HG02938 (cell line): ENCODE measurements at regions not wholly inside any gene's neighbourhood (a gene's known extent, or its start where the extent isn't known, plus 50 kb on each side); places are given as distances from the start of the nearest gene placed in this dataset.

Source experiments
- ATAC-seq: cut with Tn5 transposase; IDR thresholded peaks from one replicate; pipeline ENCODE4 v1.9.1; 2021; ENCODE audit warnings: mild to moderate bottlenecking, moderate library complexity; ENCODE audit not compliant: unreplicated experiment

- ATAC-seq, result no peak
Measured at GRCh38 chr11:26204839-26205238, 127.1 kb upstream of the ANO3 start.

GRCh38 chr11:26219183-26220117, 112.5 kb upstream of the ANO3 start:
- ATAC-seq, result no peak

- ATAC-seq, result no peak
Measured at GRCh38 chr11:26225646-26226045, 106.3 kb upstream of the ANO3 start.

DNA sequence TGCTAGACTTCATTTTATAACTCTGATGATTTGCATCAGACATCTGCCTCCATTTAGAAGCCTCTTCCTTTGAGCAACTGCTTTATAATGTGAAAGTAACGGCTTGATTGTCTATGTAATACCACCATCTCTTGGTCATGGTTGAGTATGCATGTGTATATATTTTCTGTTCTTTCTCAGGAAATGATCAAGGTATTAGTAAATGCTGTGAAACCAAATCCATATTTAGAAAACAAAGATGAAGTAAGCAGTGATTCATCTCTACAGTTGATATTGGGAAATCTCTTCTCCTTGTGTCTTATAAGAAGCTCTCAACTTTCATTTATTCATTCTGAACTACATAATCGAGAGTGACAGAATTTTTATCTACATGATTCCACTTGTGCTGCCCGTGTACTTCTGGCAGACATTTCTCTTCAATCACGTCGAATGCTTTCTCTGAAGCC, 104.6 kb upstream of the ANO3 start:
- ATAC-seq, result peak; percentile 95

GRCh38 chr11:26227883-26228502, 103.9 kb upstream of the ANO3 start:
- ATAC-seq, result no peak

GRCh38 chr11:26228778-26229177, 103.2 kb upstream of the ANO3 start:
- ATAC-seq, result no peak

DNA sequence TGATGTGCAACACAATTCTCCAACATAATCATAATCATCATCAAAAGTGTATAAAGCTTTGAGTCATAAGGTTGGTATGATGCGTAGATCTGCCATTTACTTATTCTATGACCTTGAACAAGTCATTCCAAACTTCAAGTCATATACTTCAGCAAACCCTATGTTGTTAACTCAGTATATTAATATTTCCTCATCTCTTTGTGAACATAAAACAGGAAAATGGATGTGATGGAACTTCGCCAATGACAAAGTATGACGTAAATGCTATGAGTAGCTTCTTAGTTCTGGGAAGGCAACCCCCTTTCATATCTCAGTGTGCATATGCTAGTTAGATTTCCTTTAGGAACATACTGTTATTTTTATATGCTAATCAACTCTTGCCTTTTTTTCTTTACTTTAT, 102.7 kb upstream of the ANO3 start:
- ATAC-seq, result no peak

GRCh38 chr11:26229981-26230380, 101.9 kb upstream of the ANO3 start:
- no peak for ATAC-seq

DNA sequence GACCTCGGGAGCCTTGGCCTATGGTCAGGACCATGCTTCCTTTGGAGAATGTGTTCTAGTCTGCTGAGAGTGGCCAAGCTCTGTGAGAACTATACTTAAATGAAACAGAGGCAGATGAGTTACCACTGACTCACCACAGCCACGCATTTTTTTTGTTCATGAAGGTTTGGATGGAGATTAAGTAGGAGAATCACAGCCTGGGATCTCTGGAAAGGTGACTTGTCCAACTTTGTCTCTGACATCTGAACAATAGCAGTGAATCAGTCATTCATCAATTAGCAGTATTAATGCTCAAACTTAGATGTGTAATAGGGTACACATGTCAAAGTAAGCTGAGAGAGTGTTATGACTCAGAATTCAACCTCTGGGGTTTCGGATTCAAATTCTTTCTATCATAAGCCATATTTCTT, 100.7 kb upstream of the ANO3 start:
- ATAC-seq, result no peak

DNA sequence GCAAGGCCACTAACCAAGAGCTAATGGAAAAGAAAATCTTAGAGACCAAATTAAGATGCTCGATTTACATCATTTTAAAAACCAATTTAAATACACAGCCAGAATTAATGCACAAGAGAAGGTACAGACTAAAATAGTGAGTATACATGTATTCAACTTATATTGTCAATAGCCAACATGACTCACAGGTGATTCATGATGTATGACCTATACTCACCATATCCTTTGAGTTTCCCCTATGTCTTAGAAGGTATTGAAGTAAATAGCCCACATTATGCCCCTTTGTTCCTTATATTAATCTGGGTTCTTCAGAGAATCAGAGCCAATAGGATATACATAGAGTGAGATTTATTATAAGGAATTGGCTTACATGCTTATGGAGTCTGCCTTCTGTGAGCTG, 97.5 kb upstream of the ANO3 start:
- no peak for ATAC-seq

- ATAC-seq, result no peak
Measured at GRCh38 chr11:26243426-26243825, 88.5 kb upstream of the ANO3 start.

GRCh38 chr11:26244207-26244606, 87.7 kb upstream of the ANO3 start:
- no peak for ATAC-seq

GRCh38 chr11:26245046-26245445, 86.9 kb upstream of the ANO3 start:
- no peak for ATAC-seq

- ATAC-seq, result no peak
Measured at GRCh38 chr11:26247340-26247739, 84.6 kb upstream of the ANO3 start.

DNA sequence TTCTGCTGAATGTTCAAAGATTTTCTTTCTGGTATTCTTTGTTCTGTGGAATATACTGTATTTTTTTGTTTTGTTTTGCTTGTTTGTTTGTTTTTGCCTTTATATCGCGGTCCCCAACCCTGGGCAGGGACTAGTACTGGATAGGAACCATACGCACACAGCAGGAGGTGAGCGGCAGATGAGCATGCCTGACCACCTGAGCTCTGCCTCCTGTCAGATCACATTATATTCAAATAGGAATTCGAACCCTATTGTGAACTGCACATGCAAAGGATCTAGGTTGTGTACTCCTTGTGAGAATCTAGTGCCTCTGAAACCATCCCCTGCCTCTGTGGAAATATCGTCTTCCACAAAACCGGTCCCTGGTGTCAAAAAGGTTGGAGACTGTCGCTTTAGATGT, 83.3 kb upstream of the ANO3 start:
- no peak for ATAC-seq

- no peak for ATAC-seq
Measured at GRCh38 chr11:26254378-26254777, 77.6 kb upstream of the ANO3 start.

GRCh38 chr11:26263769-26264168, 68.2 kb upstream of the ANO3 start:
- no peak for ATAC-seq

- ATAC-seq, result no peak
Measured at GRCh38 chr11:26264266-26264665, 67.7 kb upstream of the ANO3 start.

GRCh38 chr11:26268980-26269660, 62.8 kb upstream of the ANO3 start:
- no peak for ATAC-seq

DNA sequence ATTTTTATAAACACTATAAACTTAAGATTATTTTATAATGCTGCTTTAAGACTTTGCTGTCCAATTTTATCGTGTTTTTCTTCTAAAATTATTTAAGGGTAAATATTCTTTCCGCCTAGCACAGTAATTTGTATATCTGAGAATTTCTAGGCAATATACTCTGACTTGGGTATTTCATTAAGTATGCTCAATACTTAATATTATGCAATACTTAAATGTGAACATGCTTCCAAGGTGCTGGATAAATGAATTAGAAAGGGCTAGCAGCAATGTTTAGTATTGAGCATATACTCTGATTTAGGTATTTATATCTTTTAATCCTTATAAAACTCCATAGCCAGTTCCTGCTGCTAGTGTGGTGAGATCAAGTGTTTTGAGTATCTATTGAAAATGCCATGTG, 60.3 kb upstream of the ANO3 start:
- ATAC-seq, result no peak

DNA sequence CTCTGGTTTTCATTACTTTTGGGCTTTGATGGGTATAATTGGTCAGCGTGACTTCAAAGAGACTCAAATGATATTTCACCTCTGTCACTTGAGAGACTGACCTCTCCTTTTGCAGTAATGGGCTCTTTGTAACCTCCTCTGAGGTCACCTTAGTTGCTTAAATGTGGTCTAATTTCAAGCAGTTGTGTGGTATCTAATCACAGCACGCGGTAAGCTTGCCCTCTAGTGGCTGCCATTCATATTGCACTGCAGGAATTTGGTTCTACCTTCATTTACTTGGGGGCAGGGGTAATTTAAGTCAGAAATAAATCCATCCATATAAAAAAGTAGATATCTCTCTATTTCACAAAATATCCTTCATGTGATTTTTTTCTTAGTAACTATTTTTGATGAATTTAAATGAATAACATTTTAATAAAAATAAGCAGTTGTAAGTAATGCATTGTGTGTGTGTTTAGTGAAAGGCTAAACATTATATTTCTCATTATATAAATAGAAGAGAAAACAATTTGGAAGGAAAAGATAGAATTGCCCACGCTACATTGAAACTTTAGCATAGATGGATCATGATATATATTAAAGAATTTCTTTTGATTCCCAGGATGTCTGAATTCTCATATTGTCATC, 55.0 kb upstream of the ANO3 start:
- ATAC-seq, result peak; percentile 85
